GM23248 (cell line): ENCODE measurements at regions not wholly inside any gene's neighbourhood (a gene's known extent, or its start where the extent isn't known, plus 50 kb on each side); places are given as distances from the start of the nearest gene placed in this dataset.
A peak's percentile ranks its signal among the peaks of the same experiment; 100 is the strongest.

ENCODE experiments used
- DNase-seq: peaks from one replicate; pipeline ENCODE4 v3.0.0-alpha.2; 2015
- H2AFZ ChIP-seq: fragments of 200-600 bp; sonication (generic); 2 replicates; pipeline ENCODE4 v1.6.1; 2016; ENCODE audit warnings: antibody characterized with exemption
- H3F3A ChIP-seq: fragments of 200-600 bp; sonication (generic); 2 replicates; pipeline ENCODE4 v1.6.1; 2016; ENCODE audit warnings: mild to moderate bottlenecking, antibody characterized with exemption, mixed run types; ENCODE audit not compliant: insufficient read depth
- H3K27ac ChIP-seq: fragments of 200-600 bp; sonication (generic); 2 replicates; pipeline ENCODE4 v1.5.1; 2016; ENCODE audit warnings: mild to moderate bottlenecking
- H3K27me3 ChIP-seq: fragments of 200-600 bp; sonication (generic); replicated peaks from 2 replicates; pipeline ENCODE4 v1.6.1; 2016; ENCODE audit warnings: mild to moderate bottlenecking; ENCODE audit not compliant: insufficient read depth
- H3K36me3 ChIP-seq: fragments of 200-600 bp; sonication (generic); 2 replicates; pipeline ENCODE4 v1.6.1; 2016; ENCODE audit warnings: low read depth, mild to moderate bottlenecking
- H3K4me1 ChIP-seq: fragments of 200-600 bp; sonication (generic); 2 replicates; pipeline ENCODE4 v1.6.1; 2016; ENCODE audit warnings: mild to moderate bottlenecking; ENCODE audit not compliant: insufficient read depth
- H3K4me2 ChIP-seq: fragments of 200-600 bp; sonication (generic); one replicate; pipeline ENCODE4 v1.6.1; 2016; ENCODE audit warnings: mild to moderate bottlenecking; ENCODE audit not compliant: unreplicated experiment
- H3K4me3 ChIP-seq: fragments of 200-600 bp; sonication (generic); 2 replicates; pipeline ENCODE4 v1.5.1; 2016; ENCODE audit warnings: mild to moderate bottlenecking
- H3K79me2 ChIP-seq: fragments of 200-600 bp; sonication (generic); 2 replicates; pipeline ENCODE4 v1.6.1; 2016; ENCODE audit warnings: mild to moderate bottlenecking; ENCODE audit not compliant: insufficient read depth
- H3K9ac ChIP-seq: fragments of 200-600 bp; sonication (generic); 2 replicates; pipeline ENCODE4 v1.6.1; 2016; ENCODE audit warnings: mild to moderate bottlenecking
- H3K9me2 ChIP-seq: fragments of 200-600 bp; sonication (generic); 2 replicates; pipeline ENCODE4 v1.6.1; 2016; ENCODE audit warnings: mixed run types, mild to moderate bottlenecking, moderate library complexity; ENCODE audit not compliant: insufficient read depth
- H3K9me3 ChIP-seq: fragments of 200-600 bp; sonication (generic); one replicate; pipeline ENCODE4 v1.6.1; 2017; ENCODE audit warnings: low read depth
- H4K20me1 ChIP-seq: fragments of 200-600 bp; sonication (generic); 2 replicates; pipeline ENCODE4 v1.6.0; 2016; ENCODE audit not compliant: insufficient read depth
- EZH2 ChIP-seq: fragments of 200-600 bp; sonication (generic); IDR thresholded peaks from 2 replicates; pipeline ENCODE4 v1.6.1; 2018; ENCODE audit warnings: antibody characterized with exemption, mild to moderate bottlenecking; ENCODE audit not compliant: insufficient read depth, poor library complexity, severe bottlenecking
- EZH2phosphoT487 ChIP-seq: fragments of 200-600 bp; sonication (generic); IDR thresholded peaks from 2 replicates; pipeline ENCODE4 v1.6.1; 2018; ENCODE audit warnings: antibody characterized with exemption, moderate library complexity, mild to moderate bottlenecking, low read depth; ENCODE audit not compliant: insufficient read depth
- WGBS, 2 experiments: methylation state at CpG; one replicate each; pipeline ENCODE4 v1.1.6; 2015 to 2017; ENCODE audit warnings: low lambda C conversion rate in 2 of 2, low coverage in 1 of 2; ENCODE audit errors: missing lambda C conversion rate in 2 of 2; 5-methylcytosine and 5-hydroxymethylcytosine counted together
- in situ Hi-C: fragments of 300-500 bp; cut with MboI; formaldehyde crosslinking; loops from 2 replicates; pipeline ENCODE4 v1.15.0; 2020

- Histone ChIP-seq H3K4me2 (no peak overlapping the region), H3K36me3 (no peaks in the 10 kb centered on the region), H3K9me2 (no peaks in the 10 kb centered on the region), H3K9me3 (no peaks in the 10 kb centered on the region), H3K4me1 (peaks cover 10% of the 10 kb centered on the region), H3K4me3 (no peak overlapping the region), H2AFZ (no peak overlapping the region), H3K79me2 (no peaks in the 10 kb centered on the region), H3K27ac (no peak overlapping the region), H3K27me3 (no peaks in the 10 kb centered on the region), H4K20me1 (no peaks in the 10 kb centered on the region), H3K9ac (no peak overlapping the region), H3F3A (peaks cover 6% of the 10 kb centered on the region; the same call in 1 of the 2 replicates)
- no peak for DNase-seq
- no peak for TF ChIP-seq EZH2phosphoT487
- TF ChIP-seq EZH2 = no peak
- WGBS, 2 experiments = 70 to 75% methylated on average over 4 of the region's 4 CpGs
- in situ Hi-C loops = no loop called here
Observed at GRCh38 chr5:143741421-143741820, 70.5 kb upstream of the HMHB1 start.

- Histone ChIP-seq H3K4me1 (peaks cover 10% of the 10 kb centered on the region), H2AFZ (no peak overlapping the region), H3K27me3 (no peaks in the 10 kb centered on the region), H3K36me3 (no peaks in the 10 kb centered on the region), H3K4me2 (no peak overlapping the region), H3K27ac (no peak overlapping the region), H3K79me2 (no peaks in the 10 kb centered on the region), H3F3A (peaks cover 6% of the 10 kb centered on the region; the same call in 1 of the 2 replicates), H3K4me3 (no peak overlapping the region), H3K9me2 (no peaks in the 10 kb centered on the region), H3K9me3 (no peaks in the 10 kb centered on the region), H4K20me1 (no peaks in the 10 kb centered on the region), H3K9ac (no peak overlapping the region)
- in situ Hi-C loops = no loop called here
- WGBS, 2 experiments = 93 to 100% methylated on average over 1 of the region's 1 CpG
- no peak for DNase-seq
- TF ChIP-seq EZH2phosphoT487 (no peak), EZH2 (no peak)
Observed at GRCh38 chr5:143740956-143741355, 71.0 kb upstream of the HMHB1 start.

- no peaks in the 10 kb centered on the region for H4K20me1 ChIP-seq
- peaks cover 6% of the 10 kb centered on the region; the same call in 1 of the 2 replicates for H3F3A ChIP-seq
- DNase-seq = peak; percentile 45
- H3K4me3 ChIP-seq = no peak overlapping the region
- no peak overlapping the region for H3K4me2 ChIP-seq
- 97 to 100% methylated on average over 1 of the region's 1 CpG for WGBS, 2 experiments
- no peak overlapping the region for H3K27ac ChIP-seq
- H2AFZ ChIP-seq = no peak overlapping the region
- peaks cover 10% of the 10 kb centered on the region for H3K4me1 ChIP-seq
- no peaks in the 10 kb centered on the region for H3K36me3 ChIP-seq
- no peaks in the 10 kb centered on the region for H3K9me2 ChIP-seq
- no peaks in the 10 kb centered on the region for H3K27me3 ChIP-seq
- H3K9me3 ChIP-seq = no peaks in the 10 kb centered on the region
- no peak overlapping the region for H3K9ac ChIP-seq
- TF ChIP-seq EZH2 = no peak
- in situ Hi-C loops = no loop called here
- no peaks in the 10 kb centered on the region for H3K79me2 ChIP-seq
Observed at GRCh38 chr5:143739746-143740145, 72.2 kb upstream of the HMHB1 start.

GRCh38 chr5:143738417-143739401, 73.3 kb upstream of the HMHB1 start:
- WGBS, 2 experiments = 88% methylated on average over 2 of the region's 2 CpGs
- Histone ChIP-seq H3K27me3 (no peaks in the 10 kb centered on the region), H3K4me2 (no peak overlapping the region), H3K27ac (no peak overlapping the region), H3K36me3 (no peaks in the 10 kb centered on the region), H3K9me3 (no peaks in the 10 kb centered on the region), H3K9ac (no peak overlapping the region), H3K79me2 (no peaks in the 10 kb centered on the region), H3K4me3 (no peak overlapping the region), H3F3A (peaks cover 6% of the 10 kb centered on the region; the same call in 1 of the 2 replicates), H3K9me2 (no peaks in the 10 kb centered on the region), H4K20me1 (no peaks in the 10 kb centered on the region), H3K4me1 (peaks cover 12% of the 10 kb centered on the region), H2AFZ (no peak overlapping the region)
- in situ Hi-C loops = no loop called here
- no peak for DNase-seq
- TF ChIP-seq EZH2 (no peak), EZH2phosphoT487 (no peak)
